Aorta (tissue), 5 donors: ENCODE measurements at regions not wholly inside any gene's neighbourhood (a gene's known extent, or its start where the extent isn't known, plus 50 kb on each side); places are given as distances from the start of the nearest gene placed in this dataset.

Source experiments
- ATAC-seq: fragments of 200-7000 bp; cut with Tn5 transposase; one replicate; pipeline ENCODE4 v1.9.1; 2022; ENCODE audit warnings: moderate library complexity; ENCODE audit not compliant: low FRiP score
- DNase-seq, 2 donors: peaks; one replicate each; pipeline ENCODE4 v3.0.0-alpha.2; 2020
- H3K27ac ChIP-seq, 2 donors: one replicate each; pipeline ENCODE4 v1.5.1; 2013; ENCODE audit warnings: low read length in 2 of 2, mild to moderate bottlenecking in 2 of 2, moderate library complexity in 2 of 2, control low read depth in 1 of 2, inconsistent platforms in 1 of 2, low read depth in 1 of 2
- H3K27me3 ChIP-seq, 2 donors: one replicate each; pipeline ENCODE4 v1.6.1; 2013; ENCODE audit warnings: control low read depth in 1 of 2, low read length in 1 of 2, mild to moderate bottlenecking in 1 of 2, moderate library complexity in 1 of 2; ENCODE audit not compliant: insufficient read depth in 2 of 2, control insufficient read depth in 1 of 2
- H3K36me3 ChIP-seq, 2 donors: one replicate each; pipeline ENCODE4 v1.6.1; 2013; ENCODE audit warnings: control low read depth in 1 of 2, low read length in 1 of 2, mild to moderate bottlenecking in 1 of 2; ENCODE audit not compliant: insufficient read depth in 2 of 2, control insufficient read depth in 1 of 2
- H3K4me1 ChIP-seq, 2 donors: one replicate each; pipeline ENCODE4 v1.6.1; 2013; ENCODE audit warnings: low read length in 2 of 2, control low read depth in 1 of 2, mild to moderate bottlenecking in 1 of 2, moderate library complexity in 1 of 2; ENCODE audit not compliant: insufficient read depth in 2 of 2, control insufficient read depth in 1 of 2
- H3K4me3 ChIP-seq, 2 donors: one replicate each; pipeline ENCODE4 v1.5.1; 2013; ENCODE audit warnings: low read length in 2 of 2, control low read depth in 1 of 2, mild to moderate bottlenecking in 1 of 2
- H3K9me3 ChIP-seq: one replicate; pipeline ENCODE4 v1.6.1; 2013; ENCODE audit warnings: mild to moderate bottlenecking, low read length; ENCODE audit not compliant: control insufficient read depth
- WGBS, 2 donors: extraction: QIAGEN DNeasy Blood & Tissue Kit; methylation state at CpG; one replicate each; pipeline ENCODE4 v1.1.7; 2013; 5-methylcytosine and 5-hydroxymethylcytosine counted together
- intact Hi-C, 2 donors: fragments of 100-400 bp; cut with DNase I; formaldehyde crosslinking; loops; one replicate each; pipeline versions ENCODE4 v1.14.2 to v1.15.0; 2022
- donor health status: healthy with polysubstance abuse.
- donor health status: Bipolar disorder and iron deficiency.
- donor health status: DM: no; HTN: no; CAD: no.
- donor health status: DM: no; HTN: no; CAD: no.
- donor health status: DM: yes; HTN: yes; CAD: no.

GRCh38 chr5:145591578-145591977, 243.6 kb downstream of the PRELID2 start:
- no peaks in the 10 kb centered on the region for H3K27me3 ChIP-seq
- ATAC-seq (no peak), DNase-seq (no peak)
- no peak overlapping the region for H3K27ac ChIP-seq
- peaks cover 0 to 10% of the 10 kb centered on the region in 2 donors for H3K4me1 ChIP-seq
- intact Hi-C loops, result no loop called here
- WGBS, 2 donors, result 90 to 93% methylated on average over 1 of the region's 1 CpG
- H3K36me3 ChIP-seq, result no peaks in the 10 kb centered on the region
- no peaks in the 10 kb centered on the region for H3K9me3 ChIP-seq
- H3K4me3 ChIP-seq, result no peak overlapping the region

DNA sequence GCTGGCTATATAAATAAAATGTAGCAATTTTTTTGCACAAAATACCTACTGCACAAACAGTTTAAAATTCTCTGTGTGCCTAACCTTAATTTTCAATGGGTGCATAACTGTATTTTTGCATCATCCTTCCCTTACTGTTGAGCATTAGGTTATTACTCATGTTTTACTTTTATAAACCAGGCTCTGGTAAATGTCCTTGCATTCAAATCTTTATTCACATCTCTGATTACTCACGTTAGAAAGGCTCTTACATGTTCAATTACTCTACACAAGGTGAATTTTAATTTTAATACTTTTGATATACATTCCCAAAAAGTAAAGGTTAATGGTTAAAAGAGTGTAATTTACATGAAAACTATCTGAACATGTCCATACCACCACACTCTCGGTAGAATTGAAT, 246.1 kb downstream of the PRELID2 start:
- intact Hi-C loops, result no loop called here
- Histone ChIP-seq H3K27me3 (no peaks in the 10 kb centered on the region), H3K27ac (no peak overlapping the region), H3K36me3 (no peaks in the 10 kb centered on the region), H3K4me3 (no peak overlapping the region), H3K4me1 (peaks cover 0 to 10% of the 10 kb centered on the region in 2 donors), H3K9me3 (no peaks in the 10 kb centered on the region)
- no peak for ATAC-seq
- no peak for DNase-seq
- 84 to 86% methylated on average over 2 of the region's 2 CpGs for WGBS, 2 donors

- intact Hi-C loops, result no loop called here
- no peak for ATAC-seq
- Histone ChIP-seq H3K4me1 (peaks cover 0 to 10% of the 10 kb centered on the region in 2 donors), H3K27ac (no peak overlapping the region), H3K9me3 (no peaks in the 10 kb centered on the region), H3K4me3 (no peak overlapping the region), H3K36me3 (no peaks in the 10 kb centered on the region), H3K27me3 (no peaks in the 10 kb centered on the region)
- 70 to 80% methylated on average over 2 of the region's 2 CpGs for WGBS, 2 donors
- no peak for DNase-seq
Measured at GRCh38 chr5:145588558-145588957, 246.6 kb downstream of the PRELID2 start.

DNA sequence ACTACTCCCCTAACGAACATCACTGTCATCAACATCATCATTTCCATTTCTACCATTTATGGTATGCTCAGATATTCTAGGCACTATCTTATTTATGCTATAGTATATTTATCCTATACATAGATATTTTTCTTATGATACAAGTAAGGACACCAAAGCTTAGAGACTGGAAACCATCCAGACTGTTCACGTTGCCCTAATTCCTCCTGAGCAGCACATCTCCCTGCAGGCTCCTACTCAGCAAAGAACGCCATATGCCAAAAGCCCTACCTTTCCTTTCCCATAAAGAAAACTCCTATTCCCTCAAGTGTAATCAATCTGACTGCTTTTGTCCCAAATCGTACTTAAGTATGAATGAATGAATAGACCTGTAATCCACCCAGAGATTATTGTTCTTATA, 247.0 kb downstream of the PRELID2 start:
- ATAC-seq (no peak), DNase-seq (no peak)
- no peak overlapping the region for H3K4me3 ChIP-seq
- intact Hi-C loops, result no loop called here
- peaks cover 0 to 10% of the 10 kb centered on the region in 2 donors for H3K4me1 ChIP-seq
- no peak overlapping the region for H3K27ac ChIP-seq
- H3K36me3 ChIP-seq, result no peaks in the 10 kb centered on the region
- 74 to 75% methylated on average over 4 of the region's 4 CpGs for WGBS, 2 donors
- H3K9me3 ChIP-seq, result no peaks in the 10 kb centered on the region
- no peaks in the 10 kb centered on the region for H3K27me3 ChIP-seq

DNA sequence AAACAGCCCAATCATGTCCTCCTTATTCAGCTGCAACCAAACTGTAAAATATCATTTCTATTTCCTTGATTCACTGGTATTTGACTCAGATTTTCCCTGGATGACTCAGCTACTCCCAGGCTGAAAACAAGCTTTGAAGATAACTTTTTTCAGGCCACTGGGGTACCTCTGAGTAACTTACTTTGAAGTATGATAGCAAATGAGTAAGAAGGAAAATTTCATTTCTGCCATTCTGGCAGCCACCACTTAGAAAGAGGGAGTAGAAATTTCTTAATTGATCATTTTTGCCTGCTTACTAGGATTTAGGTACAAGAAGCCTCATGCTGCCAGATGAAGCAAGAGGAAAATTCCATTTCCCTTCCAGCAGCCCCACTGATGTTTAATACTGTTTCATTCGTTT, 247.4 kb downstream of the PRELID2 start:
- no peaks in the 10 kb centered on the region for H3K27me3 ChIP-seq
- intact Hi-C loops, result no loop called here
- WGBS, 2 donors, result 40 to 44% methylated on average over 1 of the region's 1 CpG
- H3K9me3 ChIP-seq, result no peaks in the 10 kb centered on the region
- DNase-seq (no peak), ATAC-seq (no peak)
- no peak overlapping the region for H3K27ac ChIP-seq
- peaks cover 0 to 10% of the 10 kb centered on the region in 2 donors for H3K4me1 ChIP-seq
- no peak overlapping the region for H3K4me3 ChIP-seq
- H3K36me3 ChIP-seq, result no peaks in the 10 kb centered on the region

- Histone ChIP-seq H3K4me1 (peaks cover 0 to 10% of the 10 kb centered on the region in 2 donors), H3K9me3 (no peaks in the 10 kb centered on the region), H3K4me3 (no peak overlapping the region), H3K27ac (no peak overlapping the region), H3K36me3 (no peaks in the 10 kb centered on the region), H3K27me3 (no peaks in the 10 kb centered on the region)
- no peak for DNase-seq
- intact Hi-C loops, result no loop called here
- WGBS, 2 donors, result 84 to 86% methylated on average over 6 of the region's 6 CpGs
- no peak for ATAC-seq
Measured at GRCh38 chr5:145587308-145587672, 247.9 kb downstream of the PRELID2 start.

DNA sequence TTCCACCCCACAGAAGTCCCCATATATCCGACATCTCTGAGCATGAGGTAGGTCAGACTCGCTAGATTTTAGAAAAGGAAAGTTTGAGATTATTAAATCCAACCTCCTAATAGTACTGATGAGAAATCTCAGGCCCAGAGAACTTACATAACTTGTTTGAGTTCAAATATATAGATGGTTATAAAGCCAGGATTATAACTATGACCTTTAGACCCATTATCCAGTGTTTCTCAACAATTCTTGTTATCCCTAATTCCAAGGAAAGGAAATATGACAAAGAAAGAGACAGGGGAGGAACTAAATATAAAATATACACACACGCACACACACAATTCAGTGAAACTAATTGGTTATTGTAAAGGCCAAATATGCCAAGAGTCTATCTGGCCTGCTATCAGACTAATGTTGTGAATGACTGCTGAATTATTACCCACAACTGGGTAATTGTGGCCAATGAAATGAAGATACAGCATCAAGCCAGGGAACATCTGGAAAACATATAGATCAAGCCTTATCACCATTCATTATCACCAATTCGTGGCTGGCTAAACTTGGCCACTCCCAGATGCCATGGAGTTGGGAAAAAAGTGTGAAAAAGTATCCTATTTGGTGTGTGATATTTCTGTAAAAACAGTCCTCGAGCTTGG, 248.4 kb downstream of the PRELID2 start:
- Histone ChIP-seq H3K36me3 (no peaks in the 10 kb centered on the region), H3K4me1 (peaks cover 0 to 10% of the 10 kb centered on the region in 2 donors), H3K27me3 (no peaks in the 10 kb centered on the region), H3K27ac (no peak overlapping the region), H3K9me3 (no peaks in the 10 kb centered on the region), H3K4me3 (no peak overlapping the region)
- intact Hi-C loops, result no loop called here
- 72 to 76% methylated on average over 5 of the region's 5 CpGs for WGBS, 2 donors
- no peak for ATAC-seq
- DNase-seq, result no peak

- no peaks in the 10 kb centered on the region for H3K27me3 ChIP-seq
- H3K27ac ChIP-seq, result no peak overlapping the region
- intact Hi-C loops, result no loop called here
- H3K9me3 ChIP-seq, result no peaks in the 10 kb centered on the region
- 85 to 87% methylated on average over 5 of the region's 5 CpGs for WGBS, 2 donors
- DNase-seq (no peak), ATAC-seq (no peak)
- H3K36me3 ChIP-seq, result no peaks in the 10 kb centered on the region
- no peak overlapping the region for H3K4me3 ChIP-seq
- peaks cover 0 to 7% of the 10 kb centered on the region in 2 donors for H3K4me1 ChIP-seq
Measured at GRCh38 chr5:145585443-145586148, 249.5 kb downstream of the PRELID2 start.

DNA sequence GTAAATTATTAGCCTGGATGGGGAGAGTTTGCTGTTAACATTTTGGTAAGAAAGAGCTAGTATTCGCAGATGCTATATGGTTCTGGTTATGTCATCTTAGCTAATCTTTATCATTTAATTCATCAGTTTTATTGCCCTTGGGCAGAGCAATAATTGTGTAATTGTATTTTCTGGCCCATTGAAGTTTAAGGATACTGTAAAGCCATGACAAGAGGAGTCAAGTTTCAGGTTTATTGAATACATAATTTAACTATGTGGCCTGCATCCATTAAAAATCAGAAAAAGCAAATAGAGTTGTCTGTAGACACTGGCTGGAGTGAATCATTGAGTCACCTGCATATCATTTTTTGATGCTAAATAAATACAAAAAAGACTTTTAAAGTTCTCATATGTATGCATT, 255.8 kb downstream of the PRELID2 start:
- no peaks in the 10 kb centered on the region for H3K4me1 ChIP-seq
- intact Hi-C loops, result no loop called here
- H3K4me3 ChIP-seq, result no peak overlapping the region
- H3K27me3 ChIP-seq, result no peaks in the 10 kb centered on the region
- no peak overlapping the region for H3K27ac ChIP-seq
- no peak for DNase-seq
- WGBS, 2 donors, result 90 to 95% methylated on average over 1 of the region's 1 CpG
- no peak for ATAC-seq
- no peaks in the 10 kb centered on the region for H3K36me3 ChIP-seq
- H3K9me3 ChIP-seq, result peaks cover 3% of the 10 kb centered on the region
